MM.1S (cell line): ENCODE measurements at regions not wholly inside any gene's neighbourhood (a gene's known extent, or its start where the extent isn't known, plus 50 kb on each side); places are given as distances from the start of the nearest gene placed in this dataset.

ENCODE experiments used
- DNase-seq: peaks from one replicate; pipeline ENCODE4 v3.0.0-alpha.2; 2015
- H2AFZ ChIP-seq: fragments of 300-600 bp; sonication (generic); 2 replicates; pipeline ENCODE4 v1.6.0; 2016; ENCODE audit warnings: antibody characterized with exemption, low read length
- H3F3A ChIP-seq: fragments of 300-600 bp; sonication (generic); 2 replicates; pipeline ENCODE4 v1.6.1; 2016; ENCODE audit warnings: mild to moderate bottlenecking, antibody characterized with exemption, low read length, moderate library complexity, mixed read lengths; ENCODE audit not compliant: insufficient read depth
- H3K27ac ChIP-seq: fragments of 300-600 bp; sonication (generic); 2 replicates; pipeline ENCODE4 v1.5.1; 2016; ENCODE audit warnings: mild to moderate bottlenecking, low read length
- H3K27me3 ChIP-seq: fragments of 300-600 bp; sonication (generic); replicated peaks from 2 replicates; pipeline ENCODE4 v1.6.0; 2016; ENCODE audit warnings: low read length; ENCODE audit not compliant: insufficient read depth
- H3K36me3 ChIP-seq: fragments of 300-600 bp; sonication (generic); replicated peaks from 2 replicates; pipeline ENCODE4 v1.6.1; 2016; ENCODE audit warnings: mild to moderate bottlenecking, low read length, mixed read lengths; ENCODE audit not compliant: insufficient read depth
- H3K4me1 ChIP-seq: fragments of 300-600 bp; sonication (generic); 2 replicates; pipeline ENCODE4 v1.6.1; 2016; ENCODE audit warnings: low read length, mixed read lengths
- H3K4me2 ChIP-seq: fragments of 300-600 bp; sonication (generic); 2 replicates; pipeline ENCODE4 v1.6.0; 2016; ENCODE audit warnings: low read depth, low read length
- H3K4me3 ChIP-seq: fragments of 300-600 bp; sonication (generic); 2 replicates; pipeline ENCODE4 v1.5.1; 2016; ENCODE audit warnings: low read length, mixed read lengths
- H3K79me2 ChIP-seq: fragments of 300-600 bp; sonication (generic); 2 replicates; pipeline ENCODE4 v1.6.1; 2016; ENCODE audit warnings: mixed run types, low read length, mixed read lengths
- H3K9ac ChIP-seq: fragments of 300-600 bp; sonication (generic); 2 replicates; pipeline ENCODE4 v1.6.1; 2016; ENCODE audit warnings: low read length, mixed read lengths
- H3K9me2 ChIP-seq: fragments of 300-600 bp; sonication (generic); replicated peaks from 2 replicates; pipeline ENCODE4 v1.6.1; 2016; ENCODE audit warnings: mild to moderate bottlenecking, low read length, mixed read lengths; ENCODE audit not compliant: insufficient read depth
- H3K9me3 ChIP-seq: fragments of 300-600 bp; sonication (generic); replicated peaks from 2 replicates; pipeline ENCODE4 v1.6.1; 2016; ENCODE audit warnings: mild to moderate bottlenecking, low read length, mixed read lengths; ENCODE audit not compliant: insufficient read depth
- H4K20me1 ChIP-seq: fragments of 300-600 bp; sonication (generic); 2 replicates; pipeline ENCODE4 v1.6.1; 2016; ENCODE audit warnings: mild to moderate bottlenecking, low read length, moderate library complexity, mixed read lengths; ENCODE audit not compliant: insufficient read depth
- CTCF ChIP-seq: fragments of 300-600 bp; sonication (generic); IDR thresholded peaks from 2 replicates; pipeline ENCODE4 v1.5.1; 2016; ENCODE audit warnings: antibody characterized with exemption, low read length, mixed read lengths
- EZH2 ChIP-seq: fragments of 300-600 bp; sonication (generic); optimal IDR thresholded peaks from 2 replicates; pipeline ENCODE3; 2017; ENCODE audit warnings: low read depth, mild to moderate bottlenecking, antibody characterized with exemption, low read length, mixed read lengths
- EZH2phosphoT487 ChIP-seq: fragments of 300-600 bp; sonication (generic); IDR thresholded peaks from 2 replicates; pipeline ENCODE4 v1.6.1; 2018; ENCODE audit warnings: antibody characterized with exemption, low read length

- no peak overlapping the region for H3K9ac ChIP-seq
- no peak overlapping the region for H3K27ac ChIP-seq
- H4K20me1 ChIP-seq: no peaks in the 10 kb centered on the region
- peaks cover 20% of the 10 kb centered on the region for H3K4me1 ChIP-seq
- H3K36me3 ChIP-seq: no peaks in the 10 kb centered on the region
- H3K4me2 ChIP-seq: no peak overlapping the region
- peaks cover 10% of the 10 kb centered on the region; the same call in 1 of the 2 replicates for H3F3A ChIP-seq
- no peaks in the 10 kb centered on the region for H3K79me2 ChIP-seq
- DNase-seq: no peak
- H3K9me2 ChIP-seq: no peaks in the 10 kb centered on the region
- H2AFZ ChIP-seq: no peak overlapping the region
- H3K27me3 ChIP-seq: no peaks in the 10 kb centered on the region
- no peak for TF ChIP-seq EZH2phosphoT487
- TF ChIP-seq EZH2: no peak
- no peak for TF ChIP-seq CTCF
- no peak overlapping the region for H3K4me3 ChIP-seq
- H3K9me3 ChIP-seq: no peaks in the 10 kb centered on the region
These were observed 82.9 kb downstream of the C5orf15 start for GRCh38 chr5:133885566-133885965.

GRCh38 chr5:133884569-133885311 lies 83.7 kb downstream of the C5orf15 start:
- Histone ChIP-seq H3K9ac (no peak overlapping the region), H3K27me3 (no peaks in the 10 kb centered on the region), H3K4me3 (no peak overlapping the region), H3K27ac (no peak overlapping the region), H3K9me3 (no peaks in the 10 kb centered on the region), H3F3A (peaks cover 10% of the 10 kb centered on the region; the same call in 1 of the 2 replicates), H3K79me2 (no peaks in the 10 kb centered on the region), H4K20me1 (no peaks in the 10 kb centered on the region), H2AFZ (no peak overlapping the region), H3K4me2 (no peak overlapping the region), H3K36me3 (no peaks in the 10 kb centered on the region), H3K9me2 (no peaks in the 10 kb centered on the region), H3K4me1 (peaks cover 20% of the 10 kb centered on the region)
- TF ChIP-seq EZH2phosphoT487: no peak
- TF ChIP-seq CTCF: no peak
- TF ChIP-seq EZH2: no peak
- DNase-seq: no peak

DNA sequence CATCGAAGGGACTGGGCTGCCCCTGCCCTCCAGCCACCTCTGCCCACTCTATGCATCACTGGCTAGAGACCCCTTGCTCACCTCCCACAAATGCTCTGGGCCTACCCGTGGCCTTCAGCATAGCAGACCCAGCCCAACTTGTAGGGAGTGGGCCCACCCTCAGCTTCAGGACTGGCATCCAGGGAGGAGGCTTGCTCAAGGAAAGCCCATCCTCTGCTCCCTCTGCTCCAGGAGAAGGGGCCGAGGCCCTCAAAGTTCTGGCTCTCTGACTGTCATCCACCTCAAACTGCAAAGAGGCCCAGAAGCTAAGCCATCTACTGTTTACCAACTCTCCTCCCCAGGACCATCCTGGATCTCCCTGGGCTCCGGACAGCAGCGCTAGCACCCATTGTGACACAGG lies 84.5 kb downstream of the C5orf15 start:
- Histone ChIP-seq H3K27ac (no peak overlapping the region), H2AFZ (no peak overlapping the region)

More for the DNA sequence above, 84.5 kb downstream of the C5orf15 start:
- H3K36me3 ChIP-seq: no peaks in the 10 kb centered on the region
- no peak for TF ChIP-seq EZH2
- no peak for TF ChIP-seq EZH2phosphoT487
- TF ChIP-seq CTCF: no peak
- H3K79me2 ChIP-seq: no peaks in the 10 kb centered on the region
- peaks cover 15% of the 10 kb centered on the region for H3K4me1 ChIP-seq
- H3K27me3 ChIP-seq: no peaks in the 10 kb centered on the region
- H3F3A ChIP-seq: peaks cover 10% of the 10 kb centered on the region; the same call in 1 of the 2 replicates
- DNase-seq: no peak
- no peaks in the 10 kb centered on the region for H3K9me2 ChIP-seq
- H3K4me3 ChIP-seq: no peak overlapping the region
- H3K4me2 ChIP-seq: no peak overlapping the region
- no peak overlapping the region for H3K9ac ChIP-seq
- H4K20me1 ChIP-seq: no peaks in the 10 kb centered on the region
- H3K9me3 ChIP-seq: no peaks in the 10 kb centered on the region
